Small intestine (tissue), 7 donors: ENCODE measurements at regions not wholly inside any gene's neighbourhood (a gene's known extent, or its start where the extent isn't known, plus 50 kb on each side); places are given as distances from the start of the nearest gene placed in this dataset.

ENCODE experiments used
- DNase-seq, 2 donors: peaks; one replicate each; pipeline versions ENCODE4 v3.0.0 to v3.0.0-alpha.2; 2013
- FAIRE-seq: peaks from 2 replicates; lab custom pipeline; 2012; peaks lifted over from hg19 to GRCh38; lab: Jason Lieb, UNC
- H3K27ac ChIP-seq, 3 donors: one replicate each; pipeline ENCODE4 v1.5.1; 2013; ENCODE audit warnings: low read length in 2 of 3, mild to moderate bottlenecking in 2 of 3, control low read depth in 1 of 3, inconsistent platforms in 1 of 3, low read depth in 1 of 3, moderate library complexity in 1 of 3
- H3K27me3 ChIP-seq, 3 donors: one replicate each; pipeline ENCODE4 v1.6.1; 2013; ENCODE audit warnings: low read length in 3 of 3, inconsistent platforms in 1 of 3; ENCODE audit not compliant: control insufficient read depth in 3 of 3, insufficient read depth in 3 of 3
- H3K36me3 ChIP-seq, 3 donors: one replicate each; pipeline ENCODE4 v1.6.1; 2013; ENCODE audit warnings: low read length in 3 of 3, inconsistent platforms in 1 of 3, low read depth in 1 of 3, mild to moderate bottlenecking in 1 of 3, moderate library complexity in 1 of 3; ENCODE audit not compliant: control insufficient read depth in 3 of 3, insufficient read depth in 2 of 3
- H3K4me1 ChIP-seq, 3 donors: one replicate each; pipeline ENCODE4 v1.6.1; 2013; ENCODE audit warnings: low read length in 2 of 3, inconsistent platforms in 1 of 3, low read depth in 1 of 3, mild to moderate bottlenecking in 1 of 3, moderate library complexity in 1 of 3; ENCODE audit not compliant: control insufficient read depth in 3 of 3, insufficient read depth in 2 of 3
- H3K4me3 ChIP-seq, 3 donors: one replicate each; pipeline ENCODE4 v1.5.1; 2013; ENCODE audit warnings: low read length in 3 of 3, control low read depth in 1 of 3, inconsistent platforms in 1 of 3, low read depth in 1 of 3, mild to moderate bottlenecking in 1 of 3, moderate library complexity in 1 of 3
- H3K9me3 ChIP-seq, 2 donors: one replicate each; pipeline ENCODE4 v1.6.1; 2013; ENCODE audit warnings: low read depth in 1 of 2, low read length in 1 of 2; ENCODE audit not compliant: control insufficient read depth in 2 of 2, insufficient read depth in 1 of 2
- WGBS, 3 donors: extraction: QIAGEN DNeasy Blood & Tissue Kit; methylation state at CpG; one replicate each; pipeline ENCODE4 v1.1.7; 2013; 5-methylcytosine and 5-hydroxymethylcytosine counted together
- donor health status: healthy with polysubstance abuse.
- donor health status: control.
- donor health status: control.
- donor health status: Bipolar disorder and iron deficiency.
- donor health status: healthy.

- Histone ChIP-seq H3K36me3 (no peaks in the 10 kb centered on the region), H3K9me3 (no peaks in the 10 kb centered on the region), H3K4me1 (no peaks in the 10 kb centered on the region), H3K27ac (no peak overlapping the region), H3K27me3 (no peaks in the 10 kb centered on the region), H3K4me3 (no peak overlapping the region)
- FAIRE-seq = no peak
- 85 to 100% (median 98%) methylated on average over 1 of the region's 1 CpG for WGBS, 3 donors
- DNase-seq = no peak
Measured at GRCh38 chr6:98002678-98003077, 719.7 kb upstream of the MMS22L start.

- no peaks in the 10 kb centered on the region for H3K36me3 ChIP-seq
- H3K4me3 ChIP-seq = no peak overlapping the region
- H3K4me1 ChIP-seq = no peaks in the 10 kb centered on the region
- H3K27ac ChIP-seq = no peak overlapping the region
- DNase-seq = no peak
- FAIRE-seq = no peak
- 39 to 54% (median 39%) methylated on average over 6 of the region's 6 CpGs for WGBS, 3 donors
- no peaks in the 10 kb centered on the region for H3K9me3 ChIP-seq
- no peaks in the 10 kb centered on the region for H3K27me3 ChIP-seq
Measured at GRCh38 chr6:98014442-98015201, 731.6 kb upstream of the MMS22L start.

- H3K27me3 ChIP-seq = no peaks in the 10 kb centered on the region
- 63 to 82% (median 74%) methylated on average over 4 of the region's 4 CpGs for WGBS, 3 donors
- no peaks in the 10 kb centered on the region for H3K36me3 ChIP-seq
- no peaks in the 10 kb centered on the region for H3K9me3 ChIP-seq
- no peak overlapping the region for H3K27ac ChIP-seq
- DNase-seq (no peak), FAIRE-seq (no peak)
- no peak overlapping the region for H3K4me3 ChIP-seq
- H3K4me1 ChIP-seq = no peaks in the 10 kb centered on the region
Measured at GRCh38 chr6:98016565-98016964, 733.5 kb upstream of the MMS22L start.

DNA sequence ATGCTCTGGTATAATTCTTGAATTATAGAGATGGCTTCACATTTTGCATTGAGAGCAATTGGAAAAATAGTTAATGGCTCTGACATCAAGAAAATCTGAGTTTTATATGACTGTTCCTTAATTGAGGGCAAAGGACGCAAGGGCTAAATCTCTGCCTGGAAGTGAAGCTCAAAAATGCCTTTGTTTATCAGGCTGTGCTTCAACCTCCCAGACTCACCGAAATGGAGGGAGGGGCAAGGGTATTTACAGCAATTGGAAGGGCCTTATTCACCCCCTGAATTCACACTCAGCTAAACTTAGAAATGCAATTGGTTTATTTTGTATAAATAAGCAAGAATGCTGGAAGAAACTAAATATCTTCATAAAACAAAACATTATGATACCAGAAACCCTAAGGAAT lies 737.2 kb upstream of the MMS22L start:
- Histone ChIP-seq H3K27me3 (no peaks in the 10 kb centered on the region), H3K9me3 (no peaks in the 10 kb centered on the region), H3K4me3 (no peak overlapping the region), H3K4me1 (no peaks in the 10 kb centered on the region), H3K27ac (no peak overlapping the region), H3K36me3 (no peaks in the 10 kb centered on the region)
- WGBS, 3 donors = 17 to 31% (median 22%) methylated on average over 2 of the region's 2 CpGs
- no peak for DNase-seq
- no peak for FAIRE-seq

DNA sequence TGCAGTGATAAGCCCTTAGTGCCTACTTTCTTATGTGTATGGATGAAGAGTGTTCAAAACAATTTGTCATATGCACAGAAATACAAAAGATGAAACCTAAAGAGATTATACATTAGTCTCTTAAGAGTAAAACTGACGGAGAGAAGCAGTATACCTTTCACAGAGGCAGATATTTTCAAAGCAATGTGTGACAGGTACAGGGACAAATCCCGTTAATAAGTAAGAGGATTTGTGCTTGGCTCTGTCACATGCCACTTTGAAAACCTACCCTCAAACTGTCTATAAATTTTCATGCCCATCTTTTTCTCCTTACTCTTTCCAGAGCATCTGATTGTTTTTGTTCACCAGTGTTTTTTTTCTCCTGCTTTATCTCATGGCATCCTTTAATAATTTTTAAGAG lies 741.3 kb upstream of the MMS22L start:
- Histone ChIP-seq H3K4me1 (no peaks in the 10 kb centered on the region), H3K36me3 (no peaks in the 10 kb centered on the region), H3K27me3 (no peaks in the 10 kb centered on the region), H3K9me3 (no peaks in the 10 kb centered on the region), H3K4me3 (no peak overlapping the region), H3K27ac (no peak overlapping the region)
- no peak for FAIRE-seq
- DNase-seq = no peak
- WGBS, 3 donors = 60 to 71% (median 67%) methylated on average over 2 of the region's 2 CpGs

- no peak for FAIRE-seq
- 69 to 83% (median 73%) methylated on average over 2 of the region's 2 CpGs for WGBS, 3 donors
- Histone ChIP-seq H3K4me3 (no peak overlapping the region), H3K27ac (no peak overlapping the region), H3K9me3 (no peaks in the 10 kb centered on the region), H3K27me3 (no peaks in the 10 kb centered on the region), H3K4me1 (no peaks in the 10 kb centered on the region), H3K36me3 (no peaks in the 10 kb centered on the region)
- DNase-seq = no peak
Measured at GRCh38 chr6:98027898-98028297, 744.9 kb upstream of the MMS22L start.

- no peaks in the 10 kb centered on the region for H3K4me1 ChIP-seq
- 81 to 89% (median 87%) methylated on average over 3 of the region's 3 CpGs for WGBS, 3 donors
- no peak overlapping the region for H3K4me3 ChIP-seq
- no peaks in the 10 kb centered on the region for H3K9me3 ChIP-seq
- H3K36me3 ChIP-seq = no peaks in the 10 kb centered on the region
- no peak for DNase-seq
- H3K27ac ChIP-seq = no peak overlapping the region
- FAIRE-seq = no peak
- H3K27me3 ChIP-seq = no peaks in the 10 kb centered on the region
Measured at GRCh38 chr6:98033617-98034016, 750.6 kb upstream of the MMS22L start.

- DNase-seq = no peak
- WGBS, 3 donors = 23 to 32% (median 26%) methylated on average over 5 of the region's 5 CpGs
Measured at GRCh38 chr6:98036344-98036923, 753.4 kb upstream of the MMS22L start.

More at GRCh38 chr6:98036344-98036923, 753.4 kb upstream of the MMS22L start:
- H3K36me3 ChIP-seq = no peaks in the 10 kb centered on the region
- H3K27ac ChIP-seq = no peak overlapping the region
- FAIRE-seq = no peak
- no peaks in the 10 kb centered on the region for H3K27me3 ChIP-seq
- no peaks in the 10 kb centered on the region for H3K4me1 ChIP-seq
- H3K9me3 ChIP-seq = no peaks in the 10 kb centered on the region
- H3K4me3 ChIP-seq = no peak overlapping the region
